CD14-positive monocyte (primary cell): ENCODE measurements at regions not wholly inside any gene's neighbourhood (a gene's known extent, or its start where the extent isn't known, plus 50 kb on each side); places are given as distances from the start of the nearest gene placed in this dataset.

ENCODE experiments used
- DNase-seq, 3 donors: peaks; one replicate each; pipeline ENCODE4 v3.0.0-alpha.2; 2011 to 2022
- H2AFZ ChIP-seq: 2 replicates; pipeline ENCODE4 v1.6.0; 2012; ENCODE audit warnings: mild to moderate bottlenecking, low read depth, low read length, inconsistent platforms; ENCODE audit not compliant: insufficient read depth, poor library complexity, severe bottlenecking
- H3K27ac ChIP-seq, 2 donors: 1 replicate in 1 of 2; 2 replicates in 1 of 2; pipeline ENCODE4 v1.5.1; 2012 to 2013; ENCODE audit warnings: low read length in 2 of 2, control low read depth in 1 of 2, inconsistent platforms in 1 of 2, low read depth in 1 of 2, mild to moderate bottlenecking in 1 of 2
- H3K27me3 ChIP-seq, 2 donors: one replicate each; pipeline versions ENCODE4 v1.6.0 to v1.6.1; 2011 to 2013; ENCODE audit warnings: low read length in 2 of 2; ENCODE audit not compliant: control insufficient read depth in 2 of 2, insufficient read depth in 2 of 2
- H3K36me3 ChIP-seq, 2 donors: replicated peaks in 1 of 2; 1 replicate in 1 of 2; 2 replicates in 1 of 2; pipeline versions ENCODE4 v1.5.1 to v1.6.1; 2012 to 2013; ENCODE audit warnings: low read length in 2 of 2, control low read depth in 1 of 2, inconsistent platforms in 1 of 2, mild to moderate bottlenecking in 1 of 2; ENCODE audit not compliant: insufficient read depth in 2 of 2, control insufficient read depth in 1 of 2
- H3K4me1 ChIP-seq, 2 donors: 1 replicate in 1 of 2; 2 replicates in 1 of 2; pipeline versions ENCODE4 v1.5.1 to v1.6.1; 2012 to 2013; ENCODE audit warnings: low read length in 2 of 2, control low read depth in 1 of 2, inconsistent platforms in 1 of 2, mild to moderate bottlenecking in 1 of 2, moderate library complexity in 1 of 2; ENCODE audit not compliant: insufficient read depth in 2 of 2, control insufficient read depth in 1 of 2
- H3K4me2 ChIP-seq: replicated peaks from 2 replicates; pipeline ENCODE3; 2012; ENCODE audit warnings: low read length, moderate library complexity, mild to moderate bottlenecking; ENCODE audit not compliant: poor library complexity, severe bottlenecking; ENCODE audit errors: extremely low read depth
- H3K4me3 ChIP-seq, 3 experiments: fragments of 200-600 bp in 1 of 3; sonication (generic) in 1 of 3; replicated peaks in 1 of 3; 1 replicate in 2 of 3; 2 replicates in 1 of 3; pipeline ENCODE4 v1.5.1; 2011 to 2013; ENCODE audit warnings: low read length in 3 of 3, mild to moderate bottlenecking in 3 of 3, control low read depth in 2 of 3, low read depth in 2 of 3, inconsistent platforms in 1 of 3, moderate library complexity in 1 of 3
- H3K79me2 ChIP-seq: 2 replicates; pipeline ENCODE4 v1.6.0; 2012; ENCODE audit warnings: mild to moderate bottlenecking, control low read depth, inconsistent platforms, low read length, moderate library complexity; ENCODE audit not compliant: insufficient read depth
- H3K9ac ChIP-seq: 2 replicates; pipeline ENCODE4 v1.6.0; 2017; ENCODE audit warnings: low read length, mild to moderate bottlenecking; ENCODE audit not compliant: insufficient read depth, poor library complexity, severe bottlenecking
- H3K9me3 ChIP-seq, 2 donors: replicated peaks in 1 of 2; 1 replicate in 1 of 2; 2 replicates in 1 of 2; pipeline versions ENCODE4 v1.5.1 to v1.6.1; 2012 to 2013; ENCODE audit warnings: low read length in 2 of 2, control low read depth in 1 of 2; ENCODE audit not compliant: control insufficient read depth in 1 of 2, insufficient read depth in 1 of 2
- H4K20me1 ChIP-seq: 2 replicates; pipeline ENCODE4 v1.6.0; 2012; ENCODE audit warnings: mild to moderate bottlenecking, low read length, control low read depth, moderate library complexity; ENCODE audit not compliant: insufficient read depth
- H3K27ac Mint-ChIP-seq, 7 donors: one replicate each; pipeline ENCODE4 v1.8.0; 2020; ENCODE audit warnings: mild to moderate bottlenecking in 7 of 7, mixed read lengths in 7 of 7, moderate library complexity in 6 of 7, inconsistent platforms in 2 of 7
- H3K27me3 Mint-ChIP-seq, 3 donors: one replicate each; pipeline ENCODE4 v1.8.0; 2021 to 2022; ENCODE audit warnings: low read depth in 3 of 3, mild to moderate bottlenecking in 3 of 3, mixed read lengths in 3 of 3, moderate library complexity in 3 of 3, inconsistent platforms in 1 of 3
- H3K36me3 Mint-ChIP-seq, 2 donors: one replicate each; pipeline ENCODE4 v1.8.0; 2020; ENCODE audit warnings: mixed read lengths in 2 of 2, inconsistent platforms in 1 of 2, mild to moderate bottlenecking in 1 of 2
- H3K4me1 Mint-ChIP-seq: one replicate; pipeline ENCODE4 v1.8.0; 2020; ENCODE audit warnings: mild to moderate bottlenecking, mixed read lengths
- H3K4me3 Mint-ChIP-seq, 2 donors: one replicate each; pipeline ENCODE4 v1.8.0; 2020; ENCODE audit warnings: mild to moderate bottlenecking in 2 of 2, mixed read lengths in 2 of 2, moderate library complexity in 1 of 2
- H3K9me3 Mint-ChIP-seq, 7 donors: one replicate each; pipeline ENCODE4 v1.8.0; 2020 to 2022; ENCODE audit warnings: mixed read lengths in 7 of 7, mild to moderate bottlenecking in 6 of 7, moderate library complexity in 6 of 7, inconsistent platforms in 2 of 7
- WGBS: methylation state at CpG from one replicate; pipeline ENCODE4 v1.1.5; 2013; ENCODE audit warnings: missing lambda C conversion rate; ENCODE audit not compliant: insufficient coverage; 5-methylcytosine and 5-hydroxymethylcytosine counted together
- intact Hi-C, 2 donors: fragments of 100-400 bp; cut with micrococcal nuclease; formaldehyde crosslinking; loops; one replicate each; pipeline versions ENCODE4 v1.15.0 to v1.15.1; 2023
- TF ChIP-seq, protein P1 (sequence below): fragments of 200-600 bp; IDR thresholded peaks from one replicate; pipeline ENCODE4 v1.8.0; 2022; ENCODE audit warnings: antibody characterized with exemption, mild to moderate bottlenecking

DNA sequence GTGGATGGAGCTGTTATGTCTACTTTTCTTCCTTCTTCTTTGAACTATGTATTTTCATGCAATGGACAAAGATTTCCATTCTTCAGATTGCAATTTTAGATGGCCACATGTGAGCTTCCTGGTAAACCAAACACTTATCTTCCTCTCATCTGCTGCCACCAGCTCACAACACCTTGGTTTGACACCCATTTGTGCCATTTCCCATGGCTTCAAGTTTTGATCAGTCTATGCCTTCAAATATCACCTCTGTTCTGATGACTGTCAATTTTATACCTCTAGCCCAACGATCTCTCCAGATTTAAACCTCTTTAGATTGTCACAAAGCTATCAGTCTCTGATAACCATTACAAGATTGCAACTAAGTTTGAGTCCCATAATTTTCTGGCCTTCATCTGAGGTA is 147.2 kb downstream of the TMEM38B start:
- intact Hi-C loops = loop anchor here (10.0 kb wide), 1 partner anchor 1333 kb away; no protein-coding TSS in a partner anchor
- H3K27me3 ChIP-seq = no peaks in the 10 kb centered on the region
- no peaks in the 10 kb centered on the region for H3K9me3 ChIP-seq
- H3K4me1 ChIP-seq = no peaks in the 10 kb centered on the region
- Mint-ChIP-seq H3K36me3 (no peaks in the 10 kb centered on the region), H3K9me3 (no peaks in the 10 kb centered on the region), H3K4me1 (no peaks in the 10 kb centered on the region), H3K4me3 (no peak overlapping the region), H3K27ac (no peak overlapping the region), H3K27me3 (no peaks in the 10 kb centered on the region)
- H3K4me2 ChIP-seq = no peak overlapping the region
- H3K9ac ChIP-seq = no peak overlapping the region
- 100% methylated on average over 1 of the region's 1 CpG for WGBS
- no peak for DNase-seq
- no peak overlapping the region for H3K4me3 ChIP-seq
- TF ChIP-seq, protein P1, sequence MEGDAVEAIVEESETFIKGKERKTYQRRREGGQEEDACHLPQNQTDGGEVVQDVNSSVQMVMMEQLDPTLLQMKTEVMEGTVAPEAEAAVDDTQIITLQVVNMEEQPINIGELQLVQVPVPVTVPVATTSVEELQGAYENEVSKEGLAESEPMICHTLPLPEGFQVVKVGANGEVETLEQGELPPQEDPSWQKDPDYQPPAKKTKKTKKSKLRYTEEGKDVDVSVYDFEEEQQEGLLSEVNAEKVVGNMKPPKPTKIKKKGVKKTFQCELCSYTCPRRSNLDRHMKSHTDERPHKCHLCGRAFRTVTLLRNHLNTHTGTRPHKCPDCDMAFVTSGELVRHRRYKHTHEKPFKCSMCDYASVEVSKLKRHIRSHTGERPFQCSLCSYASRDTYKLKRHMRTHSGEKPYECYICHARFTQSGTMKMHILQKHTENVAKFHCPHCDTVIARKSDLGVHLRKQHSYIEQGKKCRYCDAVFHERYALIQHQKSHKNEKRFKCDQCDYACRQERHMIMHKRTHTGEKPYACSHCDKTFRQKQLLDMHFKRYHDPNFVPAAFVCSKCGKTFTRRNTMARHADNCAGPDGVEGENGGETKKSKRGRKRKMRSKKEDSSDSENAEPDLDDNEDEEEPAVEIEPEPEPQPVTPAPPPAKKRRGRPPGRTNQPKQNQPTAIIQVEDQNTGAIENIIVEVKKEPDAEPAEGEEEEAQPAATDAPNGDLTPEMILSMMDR = no peak
- H3K27ac ChIP-seq = no peak overlapping the region
- no peaks in the 10 kb centered on the region for H3K79me2 ChIP-seq
- H2AFZ ChIP-seq = no peak overlapping the region
- no peaks in the 10 kb centered on the region for H3K36me3 ChIP-seq
- H4K20me1 ChIP-seq = no peaks in the 10 kb centered on the region

DNA sequence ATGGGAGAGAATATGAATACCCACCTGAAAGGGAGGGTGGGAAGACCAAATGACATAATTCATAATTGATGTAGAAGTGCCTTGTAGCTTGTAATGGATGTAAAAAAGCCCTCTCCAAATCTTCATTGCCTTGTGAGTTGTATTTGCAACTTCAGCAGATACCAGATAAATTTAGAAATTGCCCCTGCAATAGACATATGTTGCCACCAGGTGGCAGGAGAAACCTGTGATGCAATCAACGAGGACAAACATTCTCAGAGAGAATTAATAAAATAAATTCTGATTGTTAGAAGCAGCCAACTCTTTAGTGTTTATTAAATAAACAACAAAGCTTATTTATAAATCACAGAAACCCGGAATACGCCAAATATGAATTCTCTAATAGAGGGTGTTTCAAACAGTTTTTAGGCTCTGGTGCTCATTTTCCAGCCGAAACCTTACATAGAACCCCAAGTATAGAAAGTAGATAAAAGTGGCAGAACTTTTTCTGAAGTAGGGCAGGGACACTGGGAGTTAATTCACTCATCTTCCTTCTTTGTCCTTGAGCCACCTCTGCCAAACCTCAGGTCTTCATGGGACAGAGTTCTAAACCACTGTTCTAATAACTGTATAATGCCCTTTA is 147.8 kb downstream of the TMEM38B start:
- H3K9me3 ChIP-seq = no peaks in the 10 kb centered on the region
- H3K27me3 ChIP-seq = no peaks in the 10 kb centered on the region
- Mint-ChIP-seq H3K36me3 (no peaks in the 10 kb centered on the region), H3K4me3 (no peak overlapping the region), H3K27me3 (no peaks in the 10 kb centered on the region), H3K27ac (no peak overlapping the region), H3K4me1 (no peaks in the 10 kb centered on the region), H3K9me3 (no peaks in the 10 kb centered on the region)
- no peak overlapping the region for H3K4me2 ChIP-seq
- no peaks in the 10 kb centered on the region for H3K79me2 ChIP-seq
- H3K4me3 ChIP-seq = no peak overlapping the region
- no peak overlapping the region for H2AFZ ChIP-seq
- no peak overlapping the region for H3K27ac ChIP-seq
- no peak overlapping the region for H3K9ac ChIP-seq
- DNase-seq = peak; percentile 3 to 17 (median 14)
- no peaks in the 10 kb centered on the region for H3K4me1 ChIP-seq
- WGBS = no CpG with 5 or more reads among the region's 4 CpGs
- TF ChIP-seq, protein P1 = peak; percentile 99
- H4K20me1 ChIP-seq = no peaks in the 10 kb centered on the region
- intact Hi-C loops = loop anchor here (10.0 kb wide), 1 partner anchor 1333 kb away; no protein-coding TSS in a partner anchor
- no peaks in the 10 kb centered on the region for H3K36me3 ChIP-seq
